ENCODE measurements at regions not wholly inside any gene's neighbourhood (a gene's known extent, or its start where the extent isn't known, plus 50 kb on each side); places are given as distances from the start of the nearest gene placed in this dataset.

DNA sequence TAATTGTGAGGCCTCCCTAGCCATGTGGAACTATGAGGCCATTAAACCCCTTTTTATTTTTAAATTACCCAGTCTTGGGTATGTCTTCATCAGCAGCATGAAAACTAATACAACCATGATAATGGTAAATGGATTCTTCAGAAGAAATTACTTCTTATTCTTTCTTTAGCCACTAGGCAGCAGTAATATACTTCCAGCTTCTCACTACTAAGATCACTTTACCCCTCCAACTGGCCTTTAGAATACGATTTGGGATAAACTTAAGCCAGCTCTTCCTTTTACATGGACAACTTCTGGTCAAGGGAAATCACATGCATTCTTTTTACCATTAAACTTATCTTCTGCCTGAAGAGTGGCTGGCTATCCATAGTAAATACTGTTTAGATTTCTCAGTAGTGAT is 355.4 kb downstream of the MAN2A1 start:
- Histone ChIP-seq H3K9me3 (ENCODE audit: control insufficient read depth in 1 of 2, low read length in 2 of 2) (no peaks in the 10 kb centered on the region), H3K9ac (ENCODE audit: low read depth in 1 of 2, low read length in 2 of 2) (no peak overlapping the region), H3K27me3 (ENCODE audit: control insufficient read depth in 1 of 2, insufficient read depth in 2 of 2, low read length in 2 of 2) (no peaks in the 10 kb centered on the region), H3K27ac (ENCODE audit: low read depth, low read length) (no peak overlapping the region), H3K4me1 (ENCODE audit: control insufficient read depth in 1 of 2, insufficient read depth in 2 of 2, low read length in 2 of 2) (no peaks in the 10 kb centered on the region), H3K36me3 (ENCODE audit: control insufficient read depth in 1 of 2, insufficient read depth in 2 of 2, low read length in 2 of 2) (no peaks in the 10 kb centered on the region), H3K4me3 (ENCODE audit: low read depth in 1 of 2, low read length in 2 of 2) (no peak overlapping the region)

DNA sequence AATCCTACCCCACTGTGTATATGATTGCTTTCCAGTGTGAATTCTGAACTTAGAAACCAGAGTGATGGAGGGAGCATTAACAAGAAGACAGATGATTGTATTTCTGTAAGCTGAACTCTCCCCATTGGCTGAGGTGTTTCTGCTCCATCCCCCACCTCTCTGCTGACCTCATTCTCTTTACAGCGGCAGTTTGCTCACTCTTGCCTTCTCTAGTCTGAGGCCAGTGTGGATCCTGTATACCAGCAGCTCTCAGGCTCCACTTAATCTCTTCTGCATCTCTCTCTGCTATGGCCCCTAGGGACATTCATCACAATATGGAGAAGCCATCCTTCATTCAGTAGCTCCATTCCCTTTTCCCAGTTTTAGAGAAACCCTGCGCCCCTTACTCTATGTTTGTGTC is 358.8 kb downstream of the MAN2A1 start:
- H3K27me3 ChIP-seq (ENCODE audit: control insufficient read depth in 1 of 2, insufficient read depth in 2 of 2, low read length in 2 of 2), result no peaks in the 10 kb centered on the region
- H3K9me3 ChIP-seq (ENCODE audit: control insufficient read depth in 1 of 2, low read length in 2 of 2), result no peaks in the 10 kb centered on the region
- no peaks in the 10 kb centered on the region for H3K4me1 ChIP-seq (ENCODE audit: control insufficient read depth in 1 of 2, insufficient read depth in 2 of 2, low read length in 2 of 2)
- H3K4me3 ChIP-seq (ENCODE audit: low read depth in 1 of 2, low read length in 2 of 2), result no peak overlapping the region
- no peaks in the 10 kb centered on the region for H3K36me3 ChIP-seq (ENCODE audit: control insufficient read depth in 1 of 2, insufficient read depth in 2 of 2, low read length in 2 of 2)
- no peak overlapping the region for H3K27ac ChIP-seq (ENCODE audit: low read depth, low read length)
- no peak overlapping the region for H3K9ac ChIP-seq (ENCODE audit: low read depth in 1 of 2, low read length in 2 of 2)

DNA sequence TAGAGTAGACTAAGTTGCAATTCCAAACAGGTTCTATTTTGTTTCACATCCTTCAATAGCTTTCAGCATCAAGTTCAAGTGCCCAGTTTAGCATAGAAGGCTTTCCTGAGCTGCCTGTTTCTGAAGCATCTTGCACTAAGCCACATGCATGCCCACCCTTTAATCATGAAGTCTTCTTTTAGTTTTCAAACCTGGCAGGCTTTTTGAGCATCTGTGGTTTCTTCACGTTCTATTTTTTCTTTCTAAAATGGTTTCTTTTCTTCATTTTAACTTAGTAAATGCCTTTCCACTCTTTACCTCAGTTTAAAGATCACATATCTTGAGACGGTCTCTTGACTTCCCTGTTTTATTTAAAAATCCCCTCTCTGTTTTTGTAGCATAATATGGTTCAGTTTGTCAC is 360.1 kb downstream of the MAN2A1 start:
- Histone ChIP-seq H3K36me3 (ENCODE audit: control insufficient read depth in 1 of 2, insufficient read depth in 2 of 2, low read length in 2 of 2) (no peaks in the 10 kb centered on the region), H3K27ac (ENCODE audit: low read depth, low read length) (no peak overlapping the region), H3K9me3 (ENCODE audit: control insufficient read depth in 1 of 2, low read length in 2 of 2) (no peaks in the 10 kb centered on the region), H3K4me1 (ENCODE audit: control insufficient read depth in 1 of 2, insufficient read depth in 2 of 2, low read length in 2 of 2) (no peaks in the 10 kb centered on the region), H3K9ac (ENCODE audit: low read depth in 1 of 2, low read length in 2 of 2) (no peak overlapping the region), H3K4me3 (ENCODE audit: low read depth in 1 of 2, low read length in 2 of 2) (no peak overlapping the region), H3K27me3 (ENCODE audit: control insufficient read depth in 1 of 2, insufficient read depth in 2 of 2, low read length in 2 of 2) (no peaks in the 10 kb centered on the region)

DNA sequence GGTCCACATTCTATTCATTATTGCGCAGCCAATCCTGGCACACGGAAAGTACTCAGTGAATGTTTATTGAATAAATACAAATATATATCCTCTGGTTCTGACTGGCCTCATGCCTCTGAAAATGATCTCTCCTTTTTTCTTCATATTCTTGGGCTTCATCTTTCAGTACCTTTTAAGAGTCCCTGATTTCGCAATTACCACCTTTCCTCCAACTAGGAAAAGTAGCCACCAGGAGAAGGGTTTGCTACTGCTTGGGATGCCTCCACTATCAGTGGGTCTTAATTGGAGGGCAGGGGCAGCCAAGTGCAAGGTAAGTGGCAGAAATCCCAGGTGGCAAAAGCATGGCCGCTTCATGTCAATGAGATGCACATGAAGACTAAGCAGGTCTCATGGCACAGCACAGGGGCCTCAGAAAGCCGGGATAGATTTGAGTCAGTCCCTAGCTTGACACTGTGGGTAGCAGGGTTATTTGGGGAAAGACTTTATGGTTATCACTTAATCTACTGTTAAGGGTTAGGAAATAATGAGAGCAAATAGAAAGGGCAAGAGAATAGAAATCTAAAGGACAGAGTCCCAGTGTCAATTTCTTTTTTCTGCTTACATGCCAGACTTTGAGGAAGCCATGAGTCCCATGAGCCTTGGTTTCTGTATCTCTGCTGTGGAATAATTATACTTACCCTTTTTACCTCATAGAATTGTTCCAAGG is 361.1 kb downstream of the MAN2A1 start:
- H3K4me1 ChIP-seq (ENCODE audit: control insufficient read depth in 1 of 2, insufficient read depth in 2 of 2, low read length in 2 of 2), result no peaks in the 10 kb centered on the region
- H3K36me3 ChIP-seq (ENCODE audit: control insufficient read depth in 1 of 2, insufficient read depth in 2 of 2, low read length in 2 of 2), result no peaks in the 10 kb centered on the region
- H3K27ac ChIP-seq (ENCODE audit: low read depth, low read length), result no peak overlapping the region
- H3K9ac ChIP-seq (ENCODE audit: low read depth in 1 of 2, low read length in 2 of 2), result no peak overlapping the region
- no peaks in the 10 kb centered on the region for H3K9me3 ChIP-seq (ENCODE audit: control insufficient read depth in 1 of 2, low read length in 2 of 2)
- no peaks in the 10 kb centered on the region for H3K27me3 ChIP-seq (ENCODE audit: control insufficient read depth in 1 of 2, insufficient read depth in 2 of 2, low read length in 2 of 2)
- H3K4me3 ChIP-seq (ENCODE audit: low read depth in 1 of 2, low read length in 2 of 2), result no peak overlapping the region

DNA sequence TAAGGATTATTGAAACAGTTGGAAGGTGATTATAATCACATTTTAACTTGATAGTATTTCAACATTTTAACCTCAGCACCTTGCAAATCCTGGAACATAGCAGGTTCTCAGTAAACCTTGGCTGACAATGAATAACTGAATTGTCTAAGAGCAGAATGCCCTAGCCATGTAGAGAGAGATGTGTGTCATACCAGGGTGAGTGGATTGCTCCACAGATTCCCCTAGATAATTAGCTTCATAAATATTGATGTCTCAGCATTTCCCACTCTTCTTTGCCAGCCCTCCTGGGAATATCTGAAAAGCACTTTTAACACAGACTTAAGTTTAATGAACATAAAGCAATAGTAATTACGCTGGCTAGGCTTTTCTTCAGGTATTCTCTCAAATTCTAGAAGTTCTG is 363.5 kb downstream of the MAN2A1 start:
- no peak overlapping the region for H3K27ac ChIP-seq (ENCODE audit: low read depth, low read length)
- no peaks in the 10 kb centered on the region for H3K4me1 ChIP-seq (ENCODE audit: control insufficient read depth in 1 of 2, insufficient read depth in 2 of 2, low read length in 2 of 2)
- H3K27me3 ChIP-seq (ENCODE audit: control insufficient read depth in 1 of 2, insufficient read depth in 2 of 2, low read length in 2 of 2), result no peaks in the 10 kb centered on the region
- no peaks in the 10 kb centered on the region for H3K36me3 ChIP-seq (ENCODE audit: control insufficient read depth in 1 of 2, insufficient read depth in 2 of 2, low read length in 2 of 2)
- no peak overlapping the region for H3K4me3 ChIP-seq (ENCODE audit: low read depth in 1 of 2, low read length in 2 of 2)
- H3K9ac ChIP-seq (ENCODE audit: low read depth in 1 of 2, low read length in 2 of 2), result no peak overlapping the region
- H3K9me3 ChIP-seq (ENCODE audit: control insufficient read depth in 1 of 2, low read length in 2 of 2), result no peaks in the 10 kb centered on the region

DNA sequence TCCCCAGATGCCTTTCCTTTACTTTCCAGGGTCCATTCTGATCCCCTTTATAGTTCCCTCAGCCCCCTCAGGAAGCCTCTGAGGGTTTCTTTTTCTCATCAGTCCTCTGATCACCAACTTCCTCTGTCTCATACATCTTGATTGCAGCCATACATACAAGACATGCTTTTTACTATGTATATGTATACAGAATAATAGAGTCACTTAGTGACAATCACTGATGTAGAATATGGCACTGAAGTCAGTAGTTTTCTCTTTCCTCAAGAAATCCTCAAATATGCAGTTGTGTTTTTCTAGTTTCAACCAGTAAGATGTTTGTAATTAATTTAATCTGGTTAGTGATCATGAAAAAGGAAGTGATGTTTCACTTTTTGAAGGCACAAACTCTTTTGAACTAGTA is 364.1 kb downstream of the MAN2A1 start:
- Histone ChIP-seq H3K27ac (ENCODE audit: low read depth, low read length) (no peak overlapping the region), H3K4me1 (ENCODE audit: control insufficient read depth in 1 of 2, insufficient read depth in 2 of 2, low read length in 2 of 2) (no peaks in the 10 kb centered on the region), H3K9ac (ENCODE audit: low read depth in 1 of 2, low read length in 2 of 2) (no peak overlapping the region), H3K27me3 (ENCODE audit: control insufficient read depth in 1 of 2, insufficient read depth in 2 of 2, low read length in 2 of 2) (no peaks in the 10 kb centered on the region), H3K4me3 (ENCODE audit: low read depth in 1 of 2, low read length in 2 of 2) (no peak overlapping the region), H3K9me3 (ENCODE audit: control insufficient read depth in 1 of 2, low read length in 2 of 2) (no peaks in the 10 kb centered on the region), H3K36me3 (ENCODE audit: control insufficient read depth in 1 of 2, insufficient read depth in 2 of 2, low read length in 2 of 2) (no peaks in the 10 kb centered on the region)

DNA sequence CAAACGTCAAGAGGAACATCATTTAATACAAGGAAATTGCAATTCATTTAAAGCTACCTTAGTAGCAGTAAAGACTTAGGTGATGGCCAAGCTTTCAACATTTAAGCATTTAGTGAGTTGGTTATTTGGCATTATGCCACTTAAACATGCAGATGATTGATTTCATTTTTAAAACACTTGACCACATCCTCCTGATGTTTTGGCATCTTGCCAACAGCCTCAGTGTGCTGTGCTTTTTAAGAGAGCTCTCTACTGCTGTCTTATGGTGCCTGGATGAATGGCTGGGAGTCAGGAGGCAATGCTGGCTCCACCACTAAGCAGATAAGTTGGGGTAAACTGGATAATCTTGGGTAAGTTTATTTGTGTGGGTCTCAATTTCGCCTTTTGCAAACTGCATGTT is 364.5 kb downstream of the MAN2A1 start:
- Histone ChIP-seq H3K36me3 (ENCODE audit: control insufficient read depth in 1 of 2, insufficient read depth in 2 of 2, low read length in 2 of 2) (no peaks in the 10 kb centered on the region), H3K9me3 (ENCODE audit: control insufficient read depth in 1 of 2, low read length in 2 of 2) (no peaks in the 10 kb centered on the region), H3K4me1 (ENCODE audit: control insufficient read depth in 1 of 2, insufficient read depth in 2 of 2, low read length in 2 of 2) (no peaks in the 10 kb centered on the region), H3K27me3 (ENCODE audit: control insufficient read depth in 1 of 2, insufficient read depth in 2 of 2, low read length in 2 of 2) (no peaks in the 10 kb centered on the region), H3K4me3 (ENCODE audit: low read depth in 1 of 2, low read length in 2 of 2) (no peak overlapping the region), H3K9ac (ENCODE audit: low read depth in 1 of 2, low read length in 2 of 2) (no peak overlapping the region), H3K27ac (ENCODE audit: low read depth, low read length) (no peak overlapping the region)

DNA sequence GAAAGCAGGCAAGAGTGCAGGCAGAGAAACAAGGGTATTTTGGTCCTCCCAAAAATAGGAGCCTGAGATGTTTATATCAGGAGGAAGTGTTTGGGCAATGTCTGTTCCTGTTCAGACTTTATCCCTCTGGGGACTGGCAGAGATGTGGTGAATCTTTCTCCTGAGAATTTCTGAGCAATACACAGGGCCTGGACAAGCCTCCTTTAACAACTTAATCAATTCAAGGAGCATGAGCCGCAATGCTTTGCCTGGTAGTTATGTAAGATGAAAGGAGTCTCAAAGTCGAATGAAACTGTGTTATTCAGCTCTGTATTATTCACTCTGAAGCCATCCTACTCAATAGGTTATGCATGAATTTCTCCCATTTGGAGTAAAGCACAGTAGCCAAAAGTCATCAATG is 365.6 kb downstream of the MAN2A1 start:
- no peak overlapping the region for H3K4me3 ChIP-seq (ENCODE audit: low read depth in 1 of 2, low read length in 2 of 2)
- no peaks in the 10 kb centered on the region for H3K27me3 ChIP-seq (ENCODE audit: control insufficient read depth in 1 of 2, insufficient read depth in 2 of 2, low read length in 2 of 2)
- no peak overlapping the region for H3K9ac ChIP-seq (ENCODE audit: low read depth in 1 of 2, low read length in 2 of 2)
- no peaks in the 10 kb centered on the region for H3K9me3 ChIP-seq (ENCODE audit: control insufficient read depth in 1 of 2, low read length in 2 of 2)
- no peaks in the 10 kb centered on the region for H3K4me1 ChIP-seq (ENCODE audit: control insufficient read depth in 1 of 2, insufficient read depth in 2 of 2, low read length in 2 of 2)
- no peaks in the 10 kb centered on the region for H3K36me3 ChIP-seq (ENCODE audit: control insufficient read depth in 1 of 2, insufficient read depth in 2 of 2, low read length in 2 of 2)
- H3K27ac ChIP-seq (ENCODE audit: low read depth, low read length), result no peak overlapping the region

DNA sequence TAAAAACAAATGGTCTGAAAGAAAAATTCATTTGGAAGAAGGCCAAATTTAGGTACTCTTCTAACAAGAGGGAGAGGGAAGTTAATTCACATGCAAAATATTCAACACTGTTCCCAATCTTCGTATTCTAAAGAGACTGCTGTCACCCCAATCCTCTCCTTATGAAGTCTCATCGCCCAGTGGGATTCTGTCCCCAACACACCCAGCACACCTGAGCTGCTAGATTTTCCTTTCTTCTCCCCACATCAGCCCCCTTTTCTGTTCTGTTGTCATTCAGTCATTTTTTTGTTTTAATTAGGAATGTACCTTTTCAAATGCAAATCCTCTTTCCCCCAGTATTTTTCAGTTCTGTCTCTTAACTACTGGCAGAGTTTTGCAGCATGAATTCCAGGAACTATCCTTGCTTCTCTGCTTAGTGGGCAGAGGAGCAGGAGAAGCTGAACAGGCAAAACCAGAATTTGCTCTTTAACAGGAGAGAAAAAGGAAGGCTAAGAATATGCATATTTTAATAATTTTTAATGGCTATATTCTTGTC is 366.9 kb downstream of the MAN2A1 start:
- Histone ChIP-seq H3K36me3 (ENCODE audit: control insufficient read depth in 1 of 2, insufficient read depth in 2 of 2, low read length in 2 of 2) (no peaks in the 10 kb centered on the region), H3K27me3 (ENCODE audit: control insufficient read depth in 1 of 2, insufficient read depth in 2 of 2, low read length in 2 of 2) (no peaks in the 10 kb centered on the region), H3K9me3 (ENCODE audit: control insufficient read depth in 1 of 2, low read length in 2 of 2) (no peaks in the 10 kb centered on the region), H3K27ac (ENCODE audit: low read depth, low read length) (no peak overlapping the region), H3K4me3 (ENCODE audit: low read depth in 1 of 2, low read length in 2 of 2) (no peak overlapping the region), H3K9ac (ENCODE audit: low read depth in 1 of 2, low read length in 2 of 2) (no peak overlapping the region), H3K4me1 (ENCODE audit: control insufficient read depth in 1 of 2, insufficient read depth in 2 of 2, low read length in 2 of 2) (no peaks in the 10 kb centered on the region)

DNA sequence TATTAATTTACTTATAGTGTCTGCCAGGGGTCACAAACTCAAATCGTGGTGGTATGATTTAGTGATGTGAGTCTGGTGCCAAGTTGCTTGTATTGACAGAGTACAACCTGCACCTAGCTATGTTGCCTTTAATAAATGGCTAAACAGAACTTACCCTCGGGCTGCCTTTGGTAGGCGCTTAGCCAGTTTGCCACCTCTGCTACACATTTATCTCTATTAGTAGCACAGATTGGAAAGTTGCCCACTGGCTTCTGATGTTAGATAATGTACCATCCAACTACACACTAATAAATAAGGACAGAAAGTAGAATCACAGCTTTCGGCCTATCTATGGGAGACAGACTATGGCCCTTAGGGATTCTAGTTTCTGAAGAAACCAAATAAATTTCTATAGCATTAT is 368.4 kb downstream of the MAN2A1 start:
- Histone ChIP-seq H3K9ac (ENCODE audit: low read depth in 1 of 2, low read length in 2 of 2) (no peak overlapping the region), H3K36me3 (ENCODE audit: control insufficient read depth in 1 of 2, insufficient read depth in 2 of 2, low read length in 2 of 2) (no peaks in the 10 kb centered on the region), H3K4me1 (ENCODE audit: control insufficient read depth in 1 of 2, insufficient read depth in 2 of 2, low read length in 2 of 2) (no peaks in the 10 kb centered on the region), H3K27me3 (ENCODE audit: control insufficient read depth in 1 of 2, insufficient read depth in 2 of 2, low read length in 2 of 2) (no peaks in the 10 kb centered on the region), H3K9me3 (ENCODE audit: control insufficient read depth in 1 of 2, low read length in 2 of 2) (no peaks in the 10 kb centered on the region), H3K4me3 (ENCODE audit: low read depth in 1 of 2, low read length in 2 of 2) (no peak overlapping the region), H3K27ac (ENCODE audit: low read depth, low read length) (no peak overlapping the region)
